ENCODE measurements at regions not wholly inside any gene's neighbourhood (a gene's known extent, or its start where the extent isn't known, plus 50 kb on each side); places are given as distances from the start of the nearest gene placed in this dataset.

DNA sequence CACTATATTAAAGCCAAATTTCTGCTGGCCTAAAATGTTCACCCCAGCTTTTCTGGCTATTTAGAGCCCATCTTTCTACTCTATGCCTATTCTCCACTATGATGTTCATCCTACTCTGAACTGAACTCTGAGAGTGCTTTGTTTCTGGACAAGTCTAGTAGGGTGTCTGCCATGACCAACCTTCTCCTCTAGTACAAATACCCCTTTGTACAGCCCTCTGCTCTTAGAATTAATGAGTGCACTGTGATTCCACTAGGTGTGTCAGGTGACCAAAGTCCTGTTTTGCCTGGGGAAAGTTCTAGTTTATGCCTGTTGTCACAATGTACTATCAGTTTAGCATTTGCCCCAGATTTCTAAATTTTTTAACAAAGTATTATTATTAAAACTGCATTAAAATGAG is 388.1 kb upstream of the MAD2L1 start:
- DNase-seq (ENCODE audit: extremely low spot score in 2 of 2), result no peak
- intact Hi-C loops (cut with DNase I), result no loop called here
- H3K36me3 ChIP-seq, result no peaks in the 10 kb centered on the region
- H3K27ac ChIP-seq, result no peak overlapping the region
- no peaks in the 10 kb centered on the region for H3K4me1 ChIP-seq
- TF ChIP-seq, protein P1, sequence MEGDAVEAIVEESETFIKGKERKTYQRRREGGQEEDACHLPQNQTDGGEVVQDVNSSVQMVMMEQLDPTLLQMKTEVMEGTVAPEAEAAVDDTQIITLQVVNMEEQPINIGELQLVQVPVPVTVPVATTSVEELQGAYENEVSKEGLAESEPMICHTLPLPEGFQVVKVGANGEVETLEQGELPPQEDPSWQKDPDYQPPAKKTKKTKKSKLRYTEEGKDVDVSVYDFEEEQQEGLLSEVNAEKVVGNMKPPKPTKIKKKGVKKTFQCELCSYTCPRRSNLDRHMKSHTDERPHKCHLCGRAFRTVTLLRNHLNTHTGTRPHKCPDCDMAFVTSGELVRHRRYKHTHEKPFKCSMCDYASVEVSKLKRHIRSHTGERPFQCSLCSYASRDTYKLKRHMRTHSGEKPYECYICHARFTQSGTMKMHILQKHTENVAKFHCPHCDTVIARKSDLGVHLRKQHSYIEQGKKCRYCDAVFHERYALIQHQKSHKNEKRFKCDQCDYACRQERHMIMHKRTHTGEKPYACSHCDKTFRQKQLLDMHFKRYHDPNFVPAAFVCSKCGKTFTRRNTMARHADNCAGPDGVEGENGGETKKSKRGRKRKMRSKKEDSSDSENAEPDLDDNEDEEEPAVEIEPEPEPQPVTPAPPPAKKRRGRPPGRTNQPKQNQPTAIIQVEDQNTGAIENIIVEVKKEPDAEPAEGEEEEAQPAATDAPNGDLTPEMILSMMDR (IDR thresholded peaks at IDR 0.05), result no peak
- TF ChIP-seq POLR2AphosphoS5 (IDR thresholded peaks at IDR 0.05; ENCODE audit: insufficient read depth in 1 of 2, low read depth in 1 of 2) (no peak), POLR2A (IDR thresholded peaks at IDR 0.05) (no peak)
- H3K4me3 ChIP-seq, result no peak overlapping the region
- H3K9me3 ChIP-seq, result no peaks in the 10 kb centered on the region
- H3K27me3 ChIP-seq, result no peaks in the 10 kb centered on the region

GRCh38 chr4:120452536-120452935 is 385.9 kb upstream of the MAD2L1 start:
- DNase-seq (ENCODE audit: extremely low spot score in 2 of 2), result no peak
- Histone ChIP-seq H3K27ac (no peak overlapping the region), H3K4me1 (no peaks in the 10 kb centered on the region), H3K27me3 (no peaks in the 10 kb centered on the region), H3K4me3 (no peak overlapping the region), H3K9me3 (no peaks in the 10 kb centered on the region), H3K36me3 (no peaks in the 10 kb centered on the region)
- intact Hi-C loops (cut with DNase I), result no loop called here
- TF ChIP-seq, protein P1 (IDR thresholded peaks at IDR 0.05), result no peak
- TF ChIP-seq POLR2AphosphoS5 (IDR thresholded peaks at IDR 0.05; ENCODE audit: insufficient read depth in 1 of 2, low read depth in 1 of 2), result no peak
- TF ChIP-seq POLR2A (IDR thresholded peaks at IDR 0.05), result no peak

GRCh38 chr4:120452001-120452400 is 385.4 kb upstream of the MAD2L1 start:
- Histone ChIP-seq H3K27ac (no peak overlapping the region), H3K9me3 (no peaks in the 10 kb centered on the region), H3K27me3 (no peaks in the 10 kb centered on the region), H3K36me3 (no peaks in the 10 kb centered on the region), H3K4me3 (no peak overlapping the region), H3K4me1 (no peaks in the 10 kb centered on the region)
- intact Hi-C loops (cut with DNase I), result no loop called here
- no peak for DNase-seq (ENCODE audit: extremely low spot score in 2 of 2)
- TF ChIP-seq POLR2AphosphoS5 (IDR thresholded peaks at IDR 0.05; ENCODE audit: insufficient read depth in 1 of 2, low read depth in 1 of 2) (no peak), POLR2A (IDR thresholded peaks at IDR 0.05) (no peak)
- TF ChIP-seq, protein P1 (IDR thresholded peaks at IDR 0.05), result no peak

DNA sequence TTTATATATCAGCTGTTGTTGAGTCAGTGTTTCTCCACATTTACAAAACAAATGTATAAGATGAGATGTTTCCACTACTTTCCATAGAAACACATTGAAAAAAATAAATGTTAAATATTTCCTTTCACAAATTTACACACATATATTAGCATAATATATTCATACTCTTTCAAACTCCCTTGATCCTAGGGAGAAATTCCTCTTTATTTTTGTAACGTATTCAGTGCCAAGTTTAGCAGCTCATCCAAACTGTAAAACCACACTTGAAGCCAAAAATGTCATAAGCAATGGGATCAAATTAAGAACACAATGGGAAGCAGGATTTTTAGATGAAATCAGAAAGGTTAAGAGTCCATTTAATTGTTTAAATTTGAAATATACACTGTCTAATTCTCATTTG is 381.1 kb upstream of the MAD2L1 start:
- no peaks in the 10 kb centered on the region for H3K4me1 ChIP-seq
- no peaks in the 10 kb centered on the region for H3K36me3 ChIP-seq
- H3K27ac ChIP-seq, result no peak overlapping the region
- DNase-seq (ENCODE audit: extremely low spot score in 2 of 2), result no peak
- intact Hi-C loops (cut with DNase I), result no loop called here
- H3K4me3 ChIP-seq, result no peak overlapping the region
- H3K27me3 ChIP-seq, result no peaks in the 10 kb centered on the region
- TF ChIP-seq POLR2A (IDR thresholded peaks at IDR 0.05) (no peak), POLR2AphosphoS5 (IDR thresholded peaks at IDR 0.05; ENCODE audit: insufficient read depth in 1 of 2, low read depth in 1 of 2) (no peak)
- TF ChIP-seq, protein P1 (IDR thresholded peaks at IDR 0.05), result no peak
- no peaks in the 10 kb centered on the region for H3K9me3 ChIP-seq

DNA sequence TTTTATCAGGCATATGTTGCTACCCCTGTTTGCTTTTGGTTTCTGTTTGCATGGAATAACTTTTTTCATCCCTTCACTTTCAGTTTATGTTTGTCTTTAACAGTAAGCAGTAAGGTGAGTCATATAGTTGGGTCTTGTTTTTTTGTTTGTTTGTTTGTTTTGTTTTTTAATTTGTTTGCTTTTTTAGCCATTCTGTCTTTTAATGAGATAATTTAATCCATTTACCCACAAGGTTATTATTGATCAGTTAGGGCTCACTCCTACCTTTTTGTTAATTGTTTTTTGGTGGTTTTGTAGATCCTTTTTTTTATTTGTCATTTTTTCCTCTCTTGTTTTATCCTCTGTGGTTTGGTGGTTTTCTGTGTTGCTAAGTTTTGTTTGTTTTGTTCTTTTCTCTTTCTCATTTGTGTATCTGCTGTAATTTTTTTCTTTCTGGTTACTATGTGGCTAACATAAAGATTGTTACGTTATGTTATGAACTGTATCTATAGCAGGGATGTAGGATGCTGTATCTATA is 379.5 kb upstream of the MAD2L1 start:
- Histone ChIP-seq H3K4me1 (no peaks in the 10 kb centered on the region), H3K27me3 (no peaks in the 10 kb centered on the region), H3K36me3 (no peaks in the 10 kb centered on the region), H3K4me3 (no peak overlapping the region), H3K9me3 (no peaks in the 10 kb centered on the region), H3K27ac (no peak overlapping the region)
- TF ChIP-seq POLR2A (IDR thresholded peaks at IDR 0.05) (no peak), POLR2AphosphoS5 (IDR thresholded peaks at IDR 0.05; ENCODE audit: insufficient read depth in 1 of 2, low read depth in 1 of 2) (no peak)
- TF ChIP-seq, protein P1 (IDR thresholded peaks at IDR 0.05), result no peak
- no peak for DNase-seq (ENCODE audit: extremely low spot score in 2 of 2)
- intact Hi-C loops (cut with DNase I), result no loop called here
